Bronchial epithelial cell (primary cell): ENCODE measurements at regions not wholly inside any gene's neighbourhood (a gene's known extent, or its start where the extent isn't known, plus 50 kb on each side); places are given as distances from the start of the nearest gene placed in this dataset.
A peak's percentile ranks its signal among the peaks of the same experiment; 100 is the strongest.

Experiments
- DNase-seq: peaks from one replicate; pipeline ENCODE4 v3.0.0-alpha.2; 2010; ENCODE audit warnings: low read depth
- FAIRE-seq: peaks from 2 replicates; lab custom pipeline; 2011; peaks lifted over from hg19 to GRCh38; lab: Jason Lieb, UNC
- H3K27me3 ChIP-seq: 2 replicates; pipeline ENCODE4 v1.5.1; 2011; ENCODE audit warnings: low read length; ENCODE audit not compliant: control insufficient read depth, insufficient read depth
- H3K36me3 ChIP-seq: 2 replicates; pipeline ENCODE4 v1.5.1; 2011; ENCODE audit warnings: low read length; ENCODE audit not compliant: control insufficient read depth, insufficient read depth
- H3K4me3 ChIP-seq: 2 replicates; pipeline ENCODE4 v1.5.1; 2011; ENCODE audit warnings: mild to moderate bottlenecking, low read depth, low read length, control low read depth
- TF ChIP-seq, protein P1 (sequence below): IDR thresholded peaks from 2 replicates; pipeline ENCODE4 v1.5.1; 2011; ENCODE audit warnings: mild to moderate bottlenecking, moderate library complexity, low read length, control low read depth, inconsistent platforms; ENCODE audit not compliant: insufficient read depth, severe bottlenecking

DNA sequence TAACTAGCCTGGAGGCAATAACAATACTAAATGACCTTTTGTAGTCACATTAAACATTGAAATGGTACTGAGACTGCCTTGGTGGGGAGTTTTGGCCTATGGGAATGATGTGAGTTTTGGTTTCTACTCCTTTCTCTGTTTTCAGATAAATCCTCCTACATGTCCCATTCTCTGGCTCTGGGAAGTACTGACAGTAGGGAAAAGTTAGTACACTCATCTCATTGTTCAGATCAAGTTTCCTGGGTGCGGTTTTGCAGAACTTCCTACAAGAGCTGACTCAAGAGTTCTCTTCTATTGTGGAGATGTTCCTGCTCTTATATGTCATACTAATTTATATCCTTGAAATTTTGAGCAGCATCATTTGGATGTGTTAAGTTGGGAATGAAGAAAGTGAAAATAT lies 74.2 kb upstream of the MACF1 start:
- Histone ChIP-seq H3K36me3 (no peaks in the 10 kb centered on the region), H3K27me3 (no peaks in the 10 kb centered on the region), H3K4me3 (no peak overlapping the region)
- TF ChIP-seq, protein P1, sequence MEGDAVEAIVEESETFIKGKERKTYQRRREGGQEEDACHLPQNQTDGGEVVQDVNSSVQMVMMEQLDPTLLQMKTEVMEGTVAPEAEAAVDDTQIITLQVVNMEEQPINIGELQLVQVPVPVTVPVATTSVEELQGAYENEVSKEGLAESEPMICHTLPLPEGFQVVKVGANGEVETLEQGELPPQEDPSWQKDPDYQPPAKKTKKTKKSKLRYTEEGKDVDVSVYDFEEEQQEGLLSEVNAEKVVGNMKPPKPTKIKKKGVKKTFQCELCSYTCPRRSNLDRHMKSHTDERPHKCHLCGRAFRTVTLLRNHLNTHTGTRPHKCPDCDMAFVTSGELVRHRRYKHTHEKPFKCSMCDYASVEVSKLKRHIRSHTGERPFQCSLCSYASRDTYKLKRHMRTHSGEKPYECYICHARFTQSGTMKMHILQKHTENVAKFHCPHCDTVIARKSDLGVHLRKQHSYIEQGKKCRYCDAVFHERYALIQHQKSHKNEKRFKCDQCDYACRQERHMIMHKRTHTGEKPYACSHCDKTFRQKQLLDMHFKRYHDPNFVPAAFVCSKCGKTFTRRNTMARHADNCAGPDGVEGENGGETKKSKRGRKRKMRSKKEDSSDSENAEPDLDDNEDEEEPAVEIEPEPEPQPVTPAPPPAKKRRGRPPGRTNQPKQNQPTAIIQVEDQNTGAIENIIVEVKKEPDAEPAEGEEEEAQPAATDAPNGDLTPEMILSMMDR, result no peak
- DNase-seq, result peak; percentile 96
- no peak for FAIRE-seq

DNA sequence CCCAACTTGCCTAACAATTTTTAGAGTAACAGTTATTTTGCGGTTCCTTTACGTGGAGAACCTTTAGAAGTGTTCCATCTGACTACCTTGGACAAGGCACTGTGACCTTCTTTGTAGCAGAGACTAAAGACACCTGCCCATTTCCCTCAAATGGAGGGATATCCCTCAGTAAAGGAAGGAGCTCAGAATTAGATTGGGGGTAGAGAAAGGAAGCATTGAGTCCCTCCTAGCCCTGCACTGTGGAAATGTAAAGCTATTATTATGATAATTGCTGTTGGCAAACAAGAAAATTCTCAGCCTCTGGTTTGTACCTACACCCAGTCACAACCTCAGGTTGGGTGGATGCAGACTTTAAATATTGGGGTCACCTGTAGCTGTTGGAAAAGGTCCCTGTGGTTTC lies 72.6 kb upstream of the MACF1 start:
- TF ChIP-seq, protein P1, result no peak
- DNase-seq, result no peak
- H3K4me3 ChIP-seq, result no peak overlapping the region
- no peaks in the 10 kb centered on the region for H3K27me3 ChIP-seq
- no peaks in the 10 kb centered on the region for H3K36me3 ChIP-seq
- FAIRE-seq, result no peak

DNA sequence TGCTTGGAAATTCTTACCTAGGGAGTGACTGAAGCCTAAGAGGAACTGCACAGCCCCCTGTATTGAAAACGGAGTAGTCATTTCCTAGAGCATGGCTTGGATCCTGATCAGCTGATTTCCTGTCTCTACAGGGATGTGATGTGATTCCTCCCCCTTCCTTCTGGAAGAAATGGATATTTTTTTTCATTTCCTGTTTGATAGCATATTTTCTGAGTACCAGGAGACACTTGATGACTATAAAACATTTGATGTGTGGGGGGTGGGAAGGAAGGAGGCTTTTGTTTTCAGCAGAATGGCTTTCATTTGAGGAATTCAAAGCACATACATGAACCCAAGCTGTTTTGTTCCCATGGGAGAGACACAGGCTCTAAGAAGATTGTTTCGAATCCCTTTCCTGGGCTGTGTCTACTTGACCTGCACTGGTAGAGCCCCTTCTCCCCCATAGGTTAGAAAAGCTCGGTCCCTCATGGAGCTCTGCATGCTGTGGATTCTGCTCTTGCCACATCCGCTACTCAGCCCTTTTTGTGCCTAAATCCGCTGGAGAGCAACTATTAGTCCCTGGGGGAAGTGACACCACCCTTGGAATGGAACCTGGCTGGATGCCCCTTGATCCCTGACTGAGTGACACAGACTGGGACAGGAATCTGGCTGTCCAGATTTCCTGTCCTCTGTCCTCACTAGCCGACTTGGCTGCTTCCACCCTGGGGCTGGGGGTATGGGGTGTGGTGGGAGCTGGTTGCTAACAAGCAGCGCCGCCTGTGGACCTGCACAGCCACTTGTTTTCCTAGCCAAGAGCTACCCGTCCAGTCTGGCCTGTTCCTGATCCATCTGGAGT lies 71.8 kb upstream of the MACF1 start:
- H3K4me3 ChIP-seq, result no peak overlapping the region
- TF ChIP-seq, protein P1, result peak; percentile 68
- H3K36me3 ChIP-seq, result no peaks in the 10 kb centered on the region
- H3K27me3 ChIP-seq, result no peaks in the 10 kb centered on the region
- FAIRE-seq, result no peak
- DNase-seq, result peak; percentile 79

DNA sequence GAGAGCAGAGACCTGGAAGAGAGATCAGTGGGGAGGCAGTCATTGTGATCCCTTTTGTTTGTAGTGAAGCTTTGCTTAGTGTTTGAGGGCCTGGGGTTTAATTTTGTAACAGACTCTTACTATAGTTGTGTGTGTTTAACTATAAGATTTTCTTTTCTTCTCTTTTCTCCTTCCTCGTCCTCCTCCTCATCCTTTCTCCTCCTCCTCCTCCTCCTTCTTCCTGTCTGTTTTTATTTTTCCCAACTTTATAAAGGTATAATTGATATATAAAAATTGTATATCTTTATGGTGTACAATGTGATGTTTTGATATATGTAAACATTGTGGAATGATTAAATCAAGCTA lies 71.2 kb upstream of the MACF1 start:
- no peak for FAIRE-seq

DNA sequence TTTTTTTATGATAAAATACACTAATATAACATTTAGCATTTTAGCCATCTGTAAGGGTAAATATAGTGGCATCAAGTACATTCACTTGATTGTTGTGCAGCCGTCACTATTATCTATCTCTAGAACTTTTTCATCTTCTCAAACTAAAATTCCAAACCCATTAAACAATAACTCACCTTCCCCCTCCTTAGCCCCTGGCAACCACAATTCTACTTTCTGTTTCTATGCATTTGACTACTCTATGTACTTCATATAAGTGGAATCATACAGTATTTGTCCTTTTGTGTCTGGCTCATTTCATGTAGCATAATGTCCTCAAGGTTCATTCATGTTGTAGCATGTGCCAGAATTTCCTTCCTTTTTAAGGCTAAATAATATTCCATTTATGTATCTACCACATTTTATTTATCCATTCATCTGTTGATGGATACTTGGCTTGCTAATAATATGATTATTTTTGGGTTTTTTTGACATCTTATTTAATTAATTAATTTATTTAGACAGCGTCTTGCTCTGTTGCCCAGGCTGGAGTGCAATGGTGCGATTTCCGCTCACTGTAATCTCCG lies 69.6 kb upstream of the MACF1 start:
- no peaks in the 10 kb centered on the region for H3K36me3 ChIP-seq
- TF ChIP-seq, protein P1, result no peak
- no peaks in the 10 kb centered on the region for H3K27me3 ChIP-seq
- no peak overlapping the region for H3K4me3 ChIP-seq
- FAIRE-seq, result no peak
- DNase-seq, result no peak

More for the DNA sequence above, 71.2 kb upstream of the MACF1 start:
- Histone ChIP-seq H3K27me3 (no peaks in the 10 kb centered on the region), H3K4me3 (no peak overlapping the region), H3K36me3 (no peaks in the 10 kb centered on the region)
- TF ChIP-seq, protein P1, result no peak
- no peak for DNase-seq
